HG02973 (cell line): ENCODE measurements at regions not wholly inside any gene's neighbourhood (a gene's known extent, or its start where the extent isn't known, plus 50 kb on each side); places are given as distances from the start of the nearest gene placed in this dataset.
"Not testable (repeated sequence)": the region's sequence is repeated elsewhere in the genome, so short reads cannot be mapped to it uniquely, and the experiment has no call there.

ENCODE experiments used
- ATAC-seq: cut with Tn5 transposase; IDR thresholded peaks from one replicate; pipeline ENCODE4 v1.9.1; 2021; ENCODE audit warnings: moderate library complexity; ENCODE audit not compliant: unreplicated experiment

GRCh38 chr1:121443001-121443540, 258.3 kb downstream of the SRGAP2C start:
- ATAC-seq: no peak

- ATAC-seq: no peak
Measured at GRCh38 chr1:121444096-121444495, 259.3 kb downstream of the SRGAP2C start.

GRCh38 chr1:121445679-121446078, 260.9 kb downstream of the SRGAP2C start:
- no peak for ATAC-seq

- not testable (repeated sequence) for ATAC-seq
Measured at GRCh38 chr1:121447280-121447923, 262.6 kb downstream of the SRGAP2C start.

GRCh38 chr1:121448064-121448463, 263.3 kb downstream of the SRGAP2C start:
- ATAC-seq: not testable (repeated sequence)

- no peak for ATAC-seq
Measured at GRCh38 chr1:121448851-121449250, 264.1 kb downstream of the SRGAP2C start.

- ATAC-seq: no peak
Measured at GRCh38 chr1:121452484-121452883, 267.7 kb downstream of the SRGAP2C start.

GRCh38 chr1:121458291-121459048, 273.7 kb downstream of the SRGAP2C start:
- ATAC-seq: peak; percentile 99

- no peak for ATAC-seq
Measured at GRCh38 chr1:121459235-121459634, 274.5 kb downstream of the SRGAP2C start.

- ATAC-seq: not testable (repeated sequence)
Measured at GRCh38 chr1:121469395-121469794, 284.6 kb downstream of the SRGAP2C start.

- ATAC-seq: not testable (repeated sequence)
Measured at GRCh38 chr1:121470401-121470800, 285.6 kb downstream of the SRGAP2C start.

GRCh38 chr1:121471523-121471922, 286.7 kb downstream of the SRGAP2C start:
- ATAC-seq: peak; percentile 99

- no peak for ATAC-seq
Measured at GRCh38 chr1:121472017-121472416, 287.2 kb downstream of the SRGAP2C start.

GRCh38 chr1:121483234-121483633, 298.5 kb downstream of the SRGAP2C start:
- no peak for ATAC-seq

- no peak for ATAC-seq
Measured at GRCh38 chr1:121483961-121484424, 299.2 kb downstream of the SRGAP2C start.

GRCh38 chr1:121494796-121495195, 310.0 kb downstream of the SRGAP2C start:
- ATAC-seq: not testable (repeated sequence)

GRCh38 chr1:121511455-121511854, 326.7 kb downstream of the SRGAP2C start:
- ATAC-seq: not testable (repeated sequence)

- ATAC-seq: not testable (repeated sequence)
Measured at GRCh38 chr1:121511876-121512275, 327.1 kb downstream of the SRGAP2C start.

GRCh38 chr1:121515235-121515634, 330.5 kb downstream of the SRGAP2C start:
- no peak for ATAC-seq

- peak; percentile 85 for ATAC-seq
Measured at GRCh38 chr1:121516234-121516967, 331.6 kb downstream of the SRGAP2C start.

- ATAC-seq: no peak
Measured at GRCh38 chr1:121517586-121518230, 332.9 kb downstream of the SRGAP2C start.
